Gastrocnemius medialis (tissue), 4 donors: ENCODE measurements at regions not wholly inside any gene's neighbourhood (a gene's known extent, or its start where the extent isn't known, plus 50 kb on each side); places are given as distances from the start of the nearest gene placed in this dataset.

Experiments
- POLR2A ChIP-seq, 2 donors: fragments of 450-650 bp; IDR thresholded peaks; one replicate each; pipeline ENCODE4 v1.6.1; 2017; ENCODE audit warnings: antibody characterized with exemption in 2 of 2, mild to moderate bottlenecking in 2 of 2, moderate library complexity in 2 of 2
- TF ChIP-seq, protein P1 (sequence below), 5 experiments: fragments of 450-650 bp in 3 of 5; fragments of 200-600 bp in 2 of 5; sonication (generic) in 2 of 5; IDR thresholded peaks in 4 of 5; conservative IDR thresholded peaks in 1 of 5; 1 replicate in 4 of 5; 2 replicates in 1 of 5; pipeline ENCODE4 v1.5.1; 2016 to 2019; ENCODE audit warnings: antibody characterized with exemption in 5 of 5, mild to moderate bottlenecking in 3 of 5, moderate library complexity in 3 of 5

DNA sequence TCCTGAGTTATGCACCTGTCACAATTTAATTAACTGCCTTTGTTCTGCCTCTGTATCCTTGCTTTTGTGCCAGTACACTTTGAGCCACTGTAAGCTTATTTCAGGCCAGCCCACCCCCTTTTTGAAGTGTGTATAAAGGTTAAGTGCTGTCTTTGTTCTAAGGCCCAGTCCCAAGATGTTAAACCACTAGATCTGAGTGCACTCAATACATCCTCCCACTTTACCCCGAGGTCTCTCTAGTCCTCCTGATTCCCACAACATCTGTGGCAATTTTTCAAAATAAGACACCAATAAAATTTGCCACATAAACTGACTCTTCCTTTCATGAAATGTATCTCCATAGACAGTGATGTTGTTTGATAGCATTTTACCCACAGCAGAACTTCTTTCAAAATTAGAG lies 124.1 kb upstream of the SPIN4 start:
- TF ChIP-seq, protein P1, sequence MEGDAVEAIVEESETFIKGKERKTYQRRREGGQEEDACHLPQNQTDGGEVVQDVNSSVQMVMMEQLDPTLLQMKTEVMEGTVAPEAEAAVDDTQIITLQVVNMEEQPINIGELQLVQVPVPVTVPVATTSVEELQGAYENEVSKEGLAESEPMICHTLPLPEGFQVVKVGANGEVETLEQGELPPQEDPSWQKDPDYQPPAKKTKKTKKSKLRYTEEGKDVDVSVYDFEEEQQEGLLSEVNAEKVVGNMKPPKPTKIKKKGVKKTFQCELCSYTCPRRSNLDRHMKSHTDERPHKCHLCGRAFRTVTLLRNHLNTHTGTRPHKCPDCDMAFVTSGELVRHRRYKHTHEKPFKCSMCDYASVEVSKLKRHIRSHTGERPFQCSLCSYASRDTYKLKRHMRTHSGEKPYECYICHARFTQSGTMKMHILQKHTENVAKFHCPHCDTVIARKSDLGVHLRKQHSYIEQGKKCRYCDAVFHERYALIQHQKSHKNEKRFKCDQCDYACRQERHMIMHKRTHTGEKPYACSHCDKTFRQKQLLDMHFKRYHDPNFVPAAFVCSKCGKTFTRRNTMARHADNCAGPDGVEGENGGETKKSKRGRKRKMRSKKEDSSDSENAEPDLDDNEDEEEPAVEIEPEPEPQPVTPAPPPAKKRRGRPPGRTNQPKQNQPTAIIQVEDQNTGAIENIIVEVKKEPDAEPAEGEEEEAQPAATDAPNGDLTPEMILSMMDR (IDR thresholded peaks at IDR 0.05 in 4 of 5, conservative IDR thresholded peaks at IDR 0.05 in 1 of 5) = no peak
- no peak for TF ChIP-seq POLR2A (IDR thresholded peaks at IDR 0.05)
